Heart left ventricle (tissue), 16 donors: ENCODE measurements at regions not wholly inside any gene's neighbourhood (a gene's known extent, or its start where the extent isn't known, plus 50 kb on each side); places are given as distances from the start of the nearest gene placed in this dataset.

Experiments used
- ATAC-seq, 4 donors: fragments of 200-7000 bp; cut with Tn5 transposase; one replicate each; pipeline ENCODE4 v1.9.1; 2020 to 2022; ENCODE audit warnings: moderate library complexity in 4 of 4, mild to moderate bottlenecking in 3 of 4, moderate number of reproducible peaks in 1 of 4
- DNase-seq, 5 donors: peaks; one replicate each; pipeline ENCODE4 v3.0.0-alpha.2; 2020
- H3K27ac ChIP-seq, 12 donors: fragments of 200-600 bp; sonication (generic) in 4 of 12; one replicate each; pipeline versions ENCODE4 v1.5.0 to v1.8.0; 2016 to 2022; ENCODE audit warnings: mild to moderate bottlenecking in 2 of 12
- H3K27me3 ChIP-seq, 9 donors: fragments of 200-600 bp; sonication (generic) in 2 of 9; one replicate each; pipeline versions ENCODE4 v1.5.1 to v1.8.0; 2016 to 2022; ENCODE audit warnings: mild to moderate bottlenecking in 3 of 9
- H3K36me3 ChIP-seq, 9 donors: fragments of 200-600 bp; sonication (generic) in 2 of 9; one replicate each; pipeline versions ENCODE4 v1.5.0 to v1.8.0; 2018 to 2022; ENCODE audit warnings: mild to moderate bottlenecking in 2 of 9
- H3K4me1 ChIP-seq, 12 donors: fragments of 200-600 bp; sonication (generic) in 4 of 12; one replicate each; pipeline versions ENCODE4 v1.5.0 to v1.8.0; 2016 to 2022; ENCODE audit warnings: mild to moderate bottlenecking in 3 of 12
- H3K4me3 ChIP-seq, 12 donors: fragments of 200-600 bp; sonication (generic) in 4 of 12; one replicate each; pipeline versions ENCODE4 v1.5.0 to v1.8.0; 2017 to 2022; ENCODE audit warnings: mild to moderate bottlenecking in 9 of 12, moderate library complexity in 4 of 12
- H3K9me3 ChIP-seq, 12 donors: fragments of 200-600 bp; sonication (generic) in 4 of 12; one replicate each; pipeline versions ENCODE4 v1.5.0 to v1.8.0; 2016 to 2022; ENCODE audit warnings: mild to moderate bottlenecking in 1 of 12
- POLR2A ChIP-seq, 2 donors: fragments of 450-650 bp; IDR thresholded peaks; one replicate each; pipeline ENCODE4 v1.6.1; 2017; ENCODE audit warnings: antibody characterized with exemption in 2 of 2, mild to moderate bottlenecking in 2 of 2, moderate library complexity in 2 of 2
- WGBS, 4 donors: extraction: QIAGEN DNeasy Blood & Tissue Kit in 2 of 4; methylation state at CpG; one replicate each; pipeline versions ENCODE4 v1.1.5 to v1.1.7; 2013 to 2018; 5-methylcytosine and 5-hydroxymethylcytosine counted together
- intact Hi-C, 10 donors: fragments of 100-400 bp; cut with DNase I; formaldehyde crosslinking; loops; one replicate each; pipeline versions ENCODE4 v1.11.1 to v1.14.2; 2022
- TF ChIP-seq, protein P1 (sequence below), 12 donors: fragments of 200-600 bp; sonication (generic) in 4 of 12; IDR thresholded peaks; one replicate each; pipeline versions ENCODE4 v1.5.0 to v1.8.0; 2018 to 2022; ENCODE audit warnings: antibody characterized with exemption in 12 of 12, mild to moderate bottlenecking in 5 of 12
- donor health status: ischemic (EF 13 %, LVEDD 7.1; RV severe dilation, severe dysfunction).
- donor health status: healthy with polysubstance abuse.
- donor health status: DM: no; HTN: yes; CAD: no.
- donor health status: DM: no; HTN: no; CAD: no.
- donor health status: ischemic (EF 25% LVEDD 6.9; RV normal size, moderate dysfunction).
- donor health status: ischemic (EF 25% LVEDD 5.7; RV mildly dilated, moderate dysfunction).
- donor health status: healthy.
- donor health status: DM: yes; HTN: yes; CAD: no.
- donor health status: ischemic (EF 35%, LVEDD 5.7; RV mildly dilated, moderate dysfunction).
- donor health status: nonischemic (EF 11% LVEDD 7.7; RV severe dilation, severe dysfunction).
- donor health status: DM: yes; HTN: yes; CAD: no.
- donor health status: PGD.
- donor health status: ischemic (EF 29% LVEDD 5.4; RV normal size, mild dysfunction).
- donor health status: nonischemic (EF 23%, LVEDD 6.1; RV moderate dilation, normal function).

DNA sequence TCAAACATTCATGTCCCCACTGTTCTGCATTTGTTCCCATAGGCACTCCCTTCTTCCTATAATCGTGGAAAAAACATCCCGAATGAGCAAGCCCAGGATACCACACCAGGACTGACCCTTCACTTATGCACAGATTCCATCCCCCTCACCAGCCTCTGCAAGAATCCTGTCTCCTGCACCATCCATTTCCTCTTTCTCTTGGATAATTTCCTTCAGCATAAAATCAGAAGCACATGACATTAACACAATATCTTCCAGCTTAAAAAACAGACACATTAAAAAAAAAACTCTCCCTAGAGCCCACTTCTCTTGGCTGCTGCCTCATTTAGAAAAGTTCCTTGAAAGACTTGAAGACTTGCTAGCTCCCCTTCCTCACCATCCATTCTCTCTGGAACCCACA lies 120.9 kb upstream of the CPSF6 start:
- no peaks in the 10 kb centered on the region for H3K36me3 ChIP-seq

DNA sequence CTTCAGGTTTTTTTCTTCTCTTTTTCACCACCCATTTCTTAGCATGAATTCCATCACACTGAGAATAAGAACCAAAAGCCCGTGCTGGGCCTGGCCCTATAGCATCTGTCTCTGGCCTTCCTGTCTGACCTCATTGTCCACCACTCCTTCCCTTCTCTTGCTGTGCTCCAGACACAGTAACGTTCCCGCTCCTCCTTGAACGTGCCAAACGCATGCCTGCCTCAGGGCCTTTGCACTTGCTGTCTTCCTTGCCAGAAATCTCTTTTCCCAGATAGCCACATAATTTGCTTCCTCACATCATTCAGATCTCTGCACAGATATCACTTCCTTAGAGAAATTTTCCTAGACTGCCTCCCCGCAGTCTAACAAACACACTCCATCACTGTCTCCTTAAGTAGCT lies 119.6 kb upstream of the CPSF6 start:
- Histone ChIP-seq H3K27me3 (no peaks in the 10 kb centered on the region), H3K27ac (no peak overlapping the region), H3K4me3 (no peak overlapping the region), H3K9me3 (no peaks in the 10 kb centered on the region), H3K36me3 (no peaks in the 10 kb centered on the region), H3K4me1 (peaks cover 0 to 7% (median 0%) of the 10 kb centered on the region in 12 donors)
- no peak for DNase-seq
- intact Hi-C loops: no loop called here
- WGBS, 4 donors: 77 to 88% (median 86%) methylated on average over 6 of the region's 6 CpGs
- TF ChIP-seq POLR2A (IDR thresholded peaks at IDR 0.05): no peak
- TF ChIP-seq, protein P1, sequence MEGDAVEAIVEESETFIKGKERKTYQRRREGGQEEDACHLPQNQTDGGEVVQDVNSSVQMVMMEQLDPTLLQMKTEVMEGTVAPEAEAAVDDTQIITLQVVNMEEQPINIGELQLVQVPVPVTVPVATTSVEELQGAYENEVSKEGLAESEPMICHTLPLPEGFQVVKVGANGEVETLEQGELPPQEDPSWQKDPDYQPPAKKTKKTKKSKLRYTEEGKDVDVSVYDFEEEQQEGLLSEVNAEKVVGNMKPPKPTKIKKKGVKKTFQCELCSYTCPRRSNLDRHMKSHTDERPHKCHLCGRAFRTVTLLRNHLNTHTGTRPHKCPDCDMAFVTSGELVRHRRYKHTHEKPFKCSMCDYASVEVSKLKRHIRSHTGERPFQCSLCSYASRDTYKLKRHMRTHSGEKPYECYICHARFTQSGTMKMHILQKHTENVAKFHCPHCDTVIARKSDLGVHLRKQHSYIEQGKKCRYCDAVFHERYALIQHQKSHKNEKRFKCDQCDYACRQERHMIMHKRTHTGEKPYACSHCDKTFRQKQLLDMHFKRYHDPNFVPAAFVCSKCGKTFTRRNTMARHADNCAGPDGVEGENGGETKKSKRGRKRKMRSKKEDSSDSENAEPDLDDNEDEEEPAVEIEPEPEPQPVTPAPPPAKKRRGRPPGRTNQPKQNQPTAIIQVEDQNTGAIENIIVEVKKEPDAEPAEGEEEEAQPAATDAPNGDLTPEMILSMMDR (IDR thresholded peaks at IDR 0.05): no peak
- no peak for ATAC-seq

More for the DNA sequence above, 120.9 kb upstream of the CPSF6 start:
- Histone ChIP-seq H3K9me3 (no peaks in the 10 kb centered on the region), H3K27ac (no peak overlapping the region), H3K4me1 (no peaks in the 10 kb centered on the region), H3K27me3 (no peaks in the 10 kb centered on the region), H3K4me3 (no peak overlapping the region)
- WGBS, 4 donors: 37 to 56% (median 46%) methylated on average over 2 of the region's 2 CpGs
- ATAC-seq (no peak), DNase-seq (no peak)
- TF ChIP-seq POLR2A (IDR thresholded peaks at IDR 0.05): no peak
- TF ChIP-seq, protein P1 (IDR thresholded peaks at IDR 0.05): no peak
- intact Hi-C loops: no loop called here

DNA sequence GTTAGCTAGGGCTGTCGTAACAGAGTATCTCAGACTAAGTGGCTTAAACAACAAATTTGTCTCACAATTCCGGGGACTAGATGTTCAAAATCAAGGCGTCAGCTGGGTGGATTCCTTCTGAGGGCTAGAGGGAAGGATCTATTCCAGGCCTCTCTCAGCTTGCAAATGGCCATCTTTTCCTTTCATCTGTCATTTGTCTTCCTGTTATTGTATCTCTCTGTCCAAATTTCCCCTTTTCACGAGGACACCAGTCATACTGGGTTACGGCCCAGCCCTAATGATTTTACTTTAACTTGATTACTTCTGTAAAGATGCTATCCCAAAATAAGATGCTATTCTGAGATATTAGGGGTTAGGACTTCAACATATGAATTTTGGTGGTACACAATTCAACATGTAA lies 119.0 kb upstream of the CPSF6 start:
- H3K27me3 ChIP-seq: no peaks in the 10 kb centered on the region
- no peaks in the 10 kb centered on the region for H3K36me3 ChIP-seq
- intact Hi-C loops: no loop called here
- TF ChIP-seq POLR2A (IDR thresholded peaks at IDR 0.05): no peak
- TF ChIP-seq, protein P1 (IDR thresholded peaks at IDR 0.05): no peak
- H3K4me1 ChIP-seq: peaks cover 0 to 7% (median 0%) of the 10 kb centered on the region in 12 donors
- no peaks in the 10 kb centered on the region for H3K9me3 ChIP-seq
- 52 to 70% (median 57%) methylated on average over 5 of the region's 5 CpGs for WGBS, 4 donors
- DNase-seq (no peak), ATAC-seq (peak in 1 of 4 donors; percentile 34)
- no peak overlapping the region for H3K27ac ChIP-seq
- H3K4me3 ChIP-seq: no peak overlapping the region

DNA sequence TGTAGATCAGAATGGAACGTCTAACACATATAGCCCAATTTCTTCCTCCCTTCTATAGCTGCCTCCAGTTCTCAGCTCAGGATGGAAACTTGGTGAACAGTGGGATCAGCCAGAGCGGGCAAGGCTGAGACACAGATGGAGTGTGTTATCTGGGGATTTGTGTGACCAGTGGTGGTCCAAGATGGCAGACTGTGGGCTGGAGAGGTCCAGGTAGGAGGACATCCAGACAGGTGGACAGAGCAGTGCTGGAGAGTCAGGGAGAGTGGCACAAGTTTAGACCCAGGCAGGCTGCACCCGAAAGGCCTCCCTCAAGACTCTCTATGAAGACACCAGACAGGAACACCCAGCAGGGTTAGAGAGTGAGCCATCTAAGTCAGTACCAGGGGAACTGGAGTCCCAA lies 116.1 kb upstream of the CPSF6 start:
- no peak for TF ChIP-seq POLR2A (IDR thresholded peaks at IDR 0.05)
- TF ChIP-seq, protein P1 (IDR thresholded peaks at IDR 0.05): no peak
- ATAC-seq (peak in 1 of 4 donors; percentile 38), DNase-seq (no peak)
- no peak overlapping the region for H3K4me3 ChIP-seq
- peaks cover 0 to 7% (median 0%) of the 10 kb centered on the region in 12 donors for H3K4me1 ChIP-seq
- intact Hi-C loops: no loop called here
- no peaks in the 10 kb centered on the region for H3K9me3 ChIP-seq
- no peaks in the 10 kb centered on the region for H3K27me3 ChIP-seq
- 89 to 95% (median 93%) methylated on average over 3 of the region's 3 CpGs for WGBS, 4 donors
- H3K27ac ChIP-seq: no peak overlapping the region
- H3K36me3 ChIP-seq: no peaks in the 10 kb centered on the region
